Fibroblast of villous mesenchyme (primary cell): ENCODE measurements at regions not wholly inside any gene's neighbourhood (a gene's known extent, or its start where the extent isn't known, plus 50 kb on each side); places are given as distances from the start of the nearest gene placed in this dataset.

ENCODE experiments used
- DNase-seq: peaks from one replicate; pipeline ENCODE4 v3.0.0-alpha.2; 2010; ENCODE audit warnings: low read depth
- H3K4me3 ChIP-seq: 2 replicates; pipeline ENCODE4 v1.5.1; 2011; ENCODE audit warnings: low read depth, mild to moderate bottlenecking, low read length
- CTCF ChIP-seq: IDR thresholded peaks from 2 replicates; pipeline ENCODE4 v1.5.1; 2012; ENCODE audit warnings: low read depth, mild to moderate bottlenecking, low read length; ENCODE audit not compliant: insufficient read depth

GRCh38 chr13:47650209-47650608 is 350.9 kb downstream of the SUCLA2 start:
- H3K4me3 ChIP-seq: no peak overlapping the region
- DNase-seq: no peak
- no peak for TF ChIP-seq CTCF

GRCh38 chr13:47647001-47647400 is 354.1 kb downstream of the SUCLA2 start:
- no peak overlapping the region for H3K4me3 ChIP-seq
- DNase-seq: no peak
- no peak for TF ChIP-seq CTCF

- DNase-seq: no peak
- H3K4me3 ChIP-seq: no peak overlapping the region
- no peak for TF ChIP-seq CTCF
Observed at GRCh38 chr13:47646298-47646697, 354.8 kb downstream of the SUCLA2 start.

GRCh38 chr13:47639738-47640447 is 361.2 kb downstream of the SUCLA2 start:
- H3K4me3 ChIP-seq: no peak overlapping the region

GRCh38 chr13:47638627-47639026 is 362.4 kb downstream of the SUCLA2 start:
- no peak for DNase-seq
- TF ChIP-seq CTCF: no peak
- H3K4me3 ChIP-seq: no peak overlapping the region

More at GRCh38 chr13:47639738-47640447, 361.2 kb downstream of the SUCLA2 start:
- no peak for TF ChIP-seq CTCF
- peak; percentile 45 for DNase-seq

- DNase-seq: no peak
- no peak for TF ChIP-seq CTCF
Observed at GRCh38 chr13:47632311-47632710, 368.8 kb downstream of the SUCLA2 start.

GRCh38 chr13:47628666-47629065 is 372.4 kb downstream of the SUCLA2 start:
- H3K4me3 ChIP-seq: no peak overlapping the region
- TF ChIP-seq CTCF: no peak
- no peak for DNase-seq

More at GRCh38 chr13:47632311-47632710, 368.8 kb downstream of the SUCLA2 start:
- no peak overlapping the region for H3K4me3 ChIP-seq
